ENCODE measurements at regions not wholly inside any gene's neighbourhood (a gene's known extent, or its start where the extent isn't known, plus 50 kb on each side); places are given as distances from the start of the nearest gene placed in this dataset.

- TF ChIP-seq GATA3 (IDR thresholded peaks at IDR 0.05; ENCODE audit: low read depth, low read length) (no peak), GATA2 (IDR thresholded peaks at IDR 0.05; ENCODE audit: low read depth, low read length) (no peak)
These were observed 626.6 kb upstream of the TMEM132C start for GRCh38 chr12:127640181-127640886.

Data from SH-SY5Y (cell line).